BLaER1 treated with 17β-estradiol and CSF1 and Interleukin-3, amounts not matched to agents 10 nM and 100 nM (cell line): ENCODE measurements at regions not wholly inside any gene's neighbourhood (a gene's known extent, or its start where the extent isn't known, plus 50 kb on each side); places are given as distances from the start of the nearest gene placed in this dataset.

Source experiments
- H3K27ac ChIP-seq, 11 experiments: shearing (Covaris generic); formaldehyde crosslinking; 2 replicates each; pipeline ENCODE4 v1.8.1; 2022
- H3K27me3 ChIP-seq, 11 experiments: shearing (Covaris generic); formaldehyde crosslinking; 2 replicates each; pipeline ENCODE4 v1.8.1; 2022
- H3K36me3 ChIP-seq, 11 experiments: shearing (Covaris generic); formaldehyde crosslinking; 2 replicates each; pipeline ENCODE4 v1.8.1; 2022
- H3K4me1 ChIP-seq, 10 experiments: shearing (Covaris generic); formaldehyde crosslinking; 2 replicates each; pipeline ENCODE4 v1.8.1; 2022
- H3K4me2 ChIP-seq, 11 experiments: shearing (Covaris generic); formaldehyde crosslinking; 2 replicates each; pipeline ENCODE4 v1.8.1; 2022
- H3K4me3 ChIP-seq, 10 experiments: shearing (Covaris generic); formaldehyde crosslinking; 2 replicates each; pipeline ENCODE4 v1.8.1; 2022
- H3K9ac ChIP-seq, 11 experiments: shearing (Covaris generic); formaldehyde crosslinking; 2 replicates each; pipeline ENCODE4 v1.8.1; 2022
- H3K9me3 ChIP-seq, 11 experiments: shearing (Covaris generic); formaldehyde crosslinking; replicated peaks in 1 of 11; 2 replicates each; pipeline ENCODE4 v1.8.1; 2022
- H4K20me1 ChIP-seq, 11 experiments: shearing (Covaris generic); formaldehyde crosslinking; 2 replicates each; pipeline ENCODE4 v1.8.1; 2022
- Cebpa-rat ChIP-seq, 11 experiments: shearing (Covaris generic); IDR thresholded peaks; 2 replicates each; pipeline ENCODE4 v1.8.1; 2022

GRCh38 chr1:9438431-9439073, 100.7 kb upstream of the SLC25A33 start:
- Histone ChIP-seq H3K4me3 (no peak overlapping the region), H3K9ac (no peak overlapping the region), H3K36me3 (no peaks in the 10 kb centered on the region), H3K9me3 (no peaks in the 10 kb centered on the region), H4K20me1 (no peaks in the 10 kb centered on the region), H3K4me2 (peak overlapping the region in 6 of 11 experiments; percentile 2 to 44 (median 27); a peak in 10 of 22 replicates), H3K4me1 (peaks cover 7 to 21% (median 14%) of the 10 kb centered on the region in 10 experiments; a peak in 15 of 20 replicates), H3K27ac (peak overlapping the region in 1 of 11 experiments; percentile 15; a peak in 1 of 22 replicates), H3K27me3 (no peaks in the 10 kb centered on the region)
- TF ChIP-seq Cebpa-rat (IDR thresholded peaks at IDR 0.05): 0 out of 22 replicates have a peak, but pooled peaks of 1 of the 11 experiments have one; percentile 7

GRCh38 chr1:9439074-9439761, 100.0 kb upstream of the SLC25A33 start:
- no peak overlapping the region for H3K9ac ChIP-seq
- H3K27ac ChIP-seq: 0 out of 22 replicates have a peak overlapping the region, but pooled peaks of 1 of the 11 experiments have one; percentile 15
- peaks cover 7 to 21% (median 14%) of the 10 kb centered on the region in 10 experiments; a peak in 15 of 20 replicates for H3K4me1 ChIP-seq
- H3K4me3 ChIP-seq: no peak overlapping the region
- H3K36me3 ChIP-seq: no peaks in the 10 kb centered on the region
- no peaks in the 10 kb centered on the region for H3K27me3 ChIP-seq
- no peak for TF ChIP-seq Cebpa-rat (IDR thresholded peaks at IDR 0.05)
- H3K4me2 ChIP-seq: peak overlapping the region in 4 of 11 experiments; percentile 17 to 44 (median 36); a peak in 5 of 22 replicates
- no peaks in the 10 kb centered on the region for H3K9me3 ChIP-seq
- no peaks in the 10 kb centered on the region for H4K20me1 ChIP-seq

DNA sequence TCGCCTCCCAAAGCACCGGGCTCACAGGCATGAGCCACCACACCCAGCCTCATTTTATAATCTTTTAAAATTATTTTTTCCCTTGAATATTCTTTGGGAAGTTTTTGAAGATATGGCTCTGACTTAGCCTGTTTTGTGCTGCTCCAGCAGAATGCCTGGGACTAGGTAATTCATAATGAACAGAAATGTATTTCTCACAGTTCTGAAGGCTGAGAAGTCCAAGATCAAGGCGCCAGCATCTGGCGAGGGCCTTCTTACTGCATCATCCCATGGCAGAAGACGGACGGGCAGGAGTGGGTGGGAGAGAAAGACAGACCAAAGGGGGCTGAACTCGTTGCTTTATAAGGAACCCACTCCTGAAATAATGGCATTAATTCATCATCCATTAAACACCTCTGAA, 99.0 kb upstream of the SLC25A33 start:
- Histone ChIP-seq H3K36me3 (no peaks in the 10 kb centered on the region), H3K27ac (no peak overlapping the region), H3K9ac (no peak overlapping the region), H3K4me2 (no peak overlapping the region), H3K4me3 (no peak overlapping the region), H3K9me3 (no peaks in the 10 kb centered on the region), H4K20me1 (no peaks in the 10 kb centered on the region), H3K4me1 (peaks cover 7 to 21% (median 14%) of the 10 kb centered on the region in 10 experiments; a peak in 15 of 20 replicates), H3K27me3 (no peaks in the 10 kb centered on the region)
- no peak for TF ChIP-seq Cebpa-rat (IDR thresholded peaks at IDR 0.05)

- no peak overlapping the region for H3K27ac ChIP-seq
- H3K27me3 ChIP-seq: no peaks in the 10 kb centered on the region
- H3K4me3 ChIP-seq: no peak overlapping the region
- H4K20me1 ChIP-seq: no peaks in the 10 kb centered on the region
- H3K9ac ChIP-seq: no peak overlapping the region
- no peak overlapping the region for H3K4me2 ChIP-seq
- H3K9me3 ChIP-seq: no peaks in the 10 kb centered on the region
- no peak for TF ChIP-seq Cebpa-rat (IDR thresholded peaks at IDR 0.05)
- H3K4me1 ChIP-seq: peaks cover 7 to 19% (median 13%) of the 10 kb centered on the region in 10 experiments; a peak in 15 of 20 replicates
- H3K36me3 ChIP-seq: no peaks in the 10 kb centered on the region
These were observed 98.5 kb upstream of the SLC25A33 start for GRCh38 chr1:9440763-9441194.

- no peaks in the 10 kb centered on the region for H4K20me1 ChIP-seq
- H3K4me3 ChIP-seq: no peak overlapping the region
- peaks cover 7 to 17% (median 10%) of the 10 kb centered on the region in 10 experiments; a peak in 13 of 20 replicates for H3K4me1 ChIP-seq
- H3K9me3 ChIP-seq: no peaks in the 10 kb centered on the region
- H3K27ac ChIP-seq: no peak overlapping the region
- no peaks in the 10 kb centered on the region for H3K27me3 ChIP-seq
- TF ChIP-seq Cebpa-rat (IDR thresholded peaks at IDR 0.05): no peak
- H3K36me3 ChIP-seq: no peaks in the 10 kb centered on the region
- H3K4me2 ChIP-seq: no peak overlapping the region; a peak in 1 of 22 replicates
- H3K9ac ChIP-seq: no peak overlapping the region
These were observed 97.7 kb upstream of the SLC25A33 start for GRCh38 chr1:9441451-9442133.

GRCh38 chr1:9442278-9442846, 96.9 kb upstream of the SLC25A33 start:
- Histone ChIP-seq H3K4me3 (no peak overlapping the region), H3K36me3 (no peaks in the 10 kb centered on the region), H4K20me1 (no peaks in the 10 kb centered on the region), H3K9ac (no peak overlapping the region), H3K27me3 (no peaks in the 10 kb centered on the region), H3K4me2 (peak overlapping the region in 2 of 11 experiments; percentile 5 to 7; a peak in 3 of 22 replicates), H3K9me3 (no peaks in the 10 kb centered on the region), H3K27ac (no peak overlapping the region), H3K4me1 (peaks cover 7 to 25% (median 17%) of the 10 kb centered on the region in 10 experiments; a peak in 18 of 20 replicates)
- TF ChIP-seq Cebpa-rat (IDR thresholded peaks at IDR 0.05): no peak

GRCh38 chr1:9442986-9443385, 96.3 kb upstream of the SLC25A33 start:
- H3K4me1 ChIP-seq: peaks cover 9 to 31% (median 23%) of the 10 kb centered on the region in 10 experiments; a peak in 19 of 20 replicates
- H3K4me2 ChIP-seq: peak overlapping the region in 2 of 11 experiments; percentile 5 to 7; a peak in 2 of 22 replicates
- no peak for TF ChIP-seq Cebpa-rat (IDR thresholded peaks at IDR 0.05)

DNA sequence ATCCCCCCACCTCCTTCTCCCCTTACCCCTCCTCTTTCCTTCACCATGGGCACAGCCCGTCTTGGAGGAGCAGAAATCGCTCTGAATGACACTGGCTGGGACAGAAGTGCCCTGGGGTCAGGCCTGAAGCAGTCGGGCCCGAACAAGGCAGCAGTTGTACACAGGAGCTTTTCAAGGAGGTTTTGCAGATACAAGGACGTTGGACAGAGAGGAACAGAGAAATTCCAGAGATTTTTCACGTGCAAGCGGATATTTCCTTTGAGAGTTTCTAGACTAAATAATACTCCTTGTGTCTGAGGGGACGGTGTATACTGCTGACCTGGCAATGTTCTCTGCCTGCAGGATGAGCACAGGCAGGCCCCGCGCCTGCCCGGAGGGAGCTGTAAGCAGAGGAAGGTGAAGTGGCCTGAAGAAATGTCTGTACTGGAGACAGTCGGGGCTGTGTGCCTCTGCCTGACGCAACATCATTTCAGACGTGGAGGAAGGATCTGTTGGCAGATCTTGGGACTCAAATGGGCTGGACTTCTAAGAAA, 95.3 kb upstream of the SLC25A33 start:
- Histone ChIP-seq H3K36me3 (no peaks in the 10 kb centered on the region), H3K27ac (no peak overlapping the region), H3K4me1 (peaks cover 18 to 41% (median 27%) of the 10 kb centered on the region in 10 experiments), H3K4me2 (no peak overlapping the region), H3K9ac (no peak overlapping the region), H3K9me3 (no peaks in the 10 kb centered on the region), H3K4me3 (no peak overlapping the region), H3K27me3 (no peaks in the 10 kb centered on the region), H4K20me1 (no peaks in the 10 kb centered on the region)
- TF ChIP-seq Cebpa-rat (IDR thresholded peaks at IDR 0.05): no peak

More at GRCh38 chr1:9442986-9443385, 96.3 kb upstream of the SLC25A33 start:
- Histone ChIP-seq H3K4me3 (no peak overlapping the region), H3K27ac (no peak overlapping the region), H3K27me3 (no peaks in the 10 kb centered on the region), H4K20me1 (no peaks in the 10 kb centered on the region), H3K9ac (no peak overlapping the region), H3K36me3 (no peaks in the 10 kb centered on the region), H3K9me3 (no peaks in the 10 kb centered on the region)
